GM12891 (cell line): ENCODE measurements at regions not wholly inside any gene's neighbourhood (a gene's known extent, or its start where the extent isn't known, plus 50 kb on each side); places are given as distances from the start of the nearest gene placed in this dataset.

Experiments
- POLR2A ChIP-seq: IDR thresholded peaks from 2 replicates; pipeline ENCODE4 v1.6.1; 2011; ENCODE audit warnings: low read depth, low read length, control low read depth
- POLR2AphosphoS5 ChIP-seq: IDR thresholded peaks from 2 replicates; pipeline ENCODE4 v1.6.1; 2011; ENCODE audit warnings: low read depth, low read length, control low read depth
- SPI1 ChIP-seq: IDR thresholded peaks from 2 replicates; pipeline ENCODE4 v1.6.1; 2011; ENCODE audit warnings: low read depth, low read length, control low read depth
- TAF1 ChIP-seq: IDR thresholded peaks from 2 replicates; pipeline ENCODE4 v1.6.1; 2011; ENCODE audit warnings: low read depth, low read length, control low read depth

GRCh38 chr14:27077214-27077613, 479.4 kb upstream of the NOVA1 start:
- TF ChIP-seq POLR2A (no peak), POLR2AphosphoS5 (no peak), SPI1 (no peak), TAF1 (no peak)
